ENCODE measurements at regions not wholly inside any gene's neighbourhood (a gene's known extent, or its start where the extent isn't known, plus 50 kb on each side); places are given as distances from the start of the nearest gene placed in this dataset.

DNA sequence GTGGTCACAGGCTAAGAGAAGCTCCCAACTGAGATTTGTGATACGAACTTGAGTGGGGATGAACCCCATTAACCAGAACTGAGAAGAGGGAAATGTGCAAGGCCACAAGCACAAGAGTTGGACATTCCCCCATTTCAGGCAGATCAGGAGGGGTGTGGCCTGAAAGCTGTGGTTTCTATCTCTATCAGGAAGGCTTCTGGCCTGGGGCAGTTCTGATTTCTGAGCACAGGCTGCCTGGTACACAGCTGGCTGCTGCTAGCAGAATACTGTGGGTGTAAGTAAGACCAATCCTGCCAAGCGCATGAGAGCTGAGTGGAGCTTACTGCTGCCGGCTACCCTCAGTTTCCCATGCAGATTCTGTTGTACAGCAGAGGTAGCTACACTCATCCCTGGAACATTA, 484.6 kb downstream of the SATB2 start:
- Histone ChIP-seq H3K4me1 (no peaks in the 10 kb centered on the region), H3K4me3 (ENCODE audit: low read depth, low read length) (no peak overlapping the region), H3K9me3 (no peaks in the 10 kb centered on the region), H3K36me3 (no peaks in the 10 kb centered on the region), H3K27me3 (no peaks in the 10 kb centered on the region)
- TF ChIP-seq, protein P1, sequence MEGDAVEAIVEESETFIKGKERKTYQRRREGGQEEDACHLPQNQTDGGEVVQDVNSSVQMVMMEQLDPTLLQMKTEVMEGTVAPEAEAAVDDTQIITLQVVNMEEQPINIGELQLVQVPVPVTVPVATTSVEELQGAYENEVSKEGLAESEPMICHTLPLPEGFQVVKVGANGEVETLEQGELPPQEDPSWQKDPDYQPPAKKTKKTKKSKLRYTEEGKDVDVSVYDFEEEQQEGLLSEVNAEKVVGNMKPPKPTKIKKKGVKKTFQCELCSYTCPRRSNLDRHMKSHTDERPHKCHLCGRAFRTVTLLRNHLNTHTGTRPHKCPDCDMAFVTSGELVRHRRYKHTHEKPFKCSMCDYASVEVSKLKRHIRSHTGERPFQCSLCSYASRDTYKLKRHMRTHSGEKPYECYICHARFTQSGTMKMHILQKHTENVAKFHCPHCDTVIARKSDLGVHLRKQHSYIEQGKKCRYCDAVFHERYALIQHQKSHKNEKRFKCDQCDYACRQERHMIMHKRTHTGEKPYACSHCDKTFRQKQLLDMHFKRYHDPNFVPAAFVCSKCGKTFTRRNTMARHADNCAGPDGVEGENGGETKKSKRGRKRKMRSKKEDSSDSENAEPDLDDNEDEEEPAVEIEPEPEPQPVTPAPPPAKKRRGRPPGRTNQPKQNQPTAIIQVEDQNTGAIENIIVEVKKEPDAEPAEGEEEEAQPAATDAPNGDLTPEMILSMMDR (IDR thresholded peaks at IDR 0.05; ENCODE audit: low read depth, low read length) = no peak
- DNase-seq = no peak

GRCh38 chr2:198968545-198968944, 489.2 kb downstream of the SATB2 start:
- TF ChIP-seq, protein P1 (IDR thresholded peaks at IDR 0.05; ENCODE audit: low read depth, low read length) = no peak
- no peak for DNase-seq
- Histone ChIP-seq H3K4me3 (ENCODE audit: low read depth, low read length) (no peak overlapping the region), H3K36me3 (no peaks in the 10 kb centered on the region), H3K27me3 (no peaks in the 10 kb centered on the region), H3K4me1 (no peaks in the 10 kb centered on the region), H3K9me3 (no peaks in the 10 kb centered on the region)

- Histone ChIP-seq H3K4me1 (no peaks in the 10 kb centered on the region), H3K36me3 (no peaks in the 10 kb centered on the region), H3K9me3 (no peaks in the 10 kb centered on the region), H3K27me3 (no peaks in the 10 kb centered on the region), H3K4me3 (ENCODE audit: low read depth, low read length) (no peak overlapping the region)
- TF ChIP-seq, protein P1 (IDR thresholded peaks at IDR 0.05; ENCODE audit: low read depth, low read length) = no peak
- no peak for DNase-seq
Measured at GRCh38 chr2:198966269-198966668, 491.5 kb downstream of the SATB2 start.

DNA sequence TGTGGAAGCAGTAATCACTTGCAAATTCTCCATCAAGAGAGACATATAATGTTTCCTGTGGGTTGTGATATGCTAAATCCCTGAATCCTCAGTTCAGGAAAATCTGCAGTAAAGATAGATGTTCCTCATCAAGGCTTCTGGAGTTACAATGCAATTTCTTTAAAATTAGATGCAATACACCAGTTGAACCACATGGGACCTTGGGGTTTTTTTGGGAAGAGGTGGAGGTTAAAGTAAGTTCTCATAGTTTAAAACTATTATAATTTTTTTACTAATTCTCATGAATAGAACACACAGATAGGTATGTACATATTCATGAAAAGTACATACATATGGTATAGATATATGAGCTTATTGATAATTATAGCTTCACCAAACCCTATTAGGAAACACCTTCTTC, 496.2 kb downstream of the SATB2 start:
- H3K4me1 ChIP-seq = no peaks in the 10 kb centered on the region
- H3K4me3 ChIP-seq (ENCODE audit: low read depth, low read length) = no peak overlapping the region
- no peaks in the 10 kb centered on the region for H3K9me3 ChIP-seq
- DNase-seq = no peak
- no peaks in the 10 kb centered on the region for H3K27me3 ChIP-seq
- TF ChIP-seq, protein P1 (IDR thresholded peaks at IDR 0.05; ENCODE audit: low read depth, low read length) = no peak
- H3K36me3 ChIP-seq = no peaks in the 10 kb centered on the region

DNA sequence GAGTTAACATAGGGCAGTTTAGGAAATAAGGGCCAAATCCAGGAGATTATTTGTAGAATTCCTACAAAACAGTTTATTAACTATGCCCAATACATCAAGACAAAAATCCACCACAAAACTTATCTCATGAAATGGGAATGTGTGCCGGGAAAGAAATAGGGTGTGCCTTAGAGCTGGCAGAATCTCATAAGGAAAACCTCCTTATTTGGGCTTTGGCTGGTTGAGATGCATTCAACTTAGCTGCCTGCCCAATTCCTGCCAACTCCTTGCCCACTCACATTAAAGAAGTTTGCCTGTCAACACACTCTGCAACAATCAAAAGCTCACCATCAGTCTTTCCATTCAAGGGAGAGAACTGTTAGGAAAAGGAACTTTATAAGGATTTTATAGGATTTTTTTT, 500.6 kb downstream of the SATB2 start:
- TF ChIP-seq, protein P1 (IDR thresholded peaks at IDR 0.05; ENCODE audit: low read depth, low read length) = no peak
- Histone ChIP-seq H3K36me3 (no peaks in the 10 kb centered on the region), H3K4me1 (no peaks in the 10 kb centered on the region), H3K27me3 (no peaks in the 10 kb centered on the region), H3K9me3 (no peaks in the 10 kb centered on the region), H3K4me3 (ENCODE audit: low read depth, low read length) (no peak overlapping the region)
- DNase-seq = no peak

DNA sequence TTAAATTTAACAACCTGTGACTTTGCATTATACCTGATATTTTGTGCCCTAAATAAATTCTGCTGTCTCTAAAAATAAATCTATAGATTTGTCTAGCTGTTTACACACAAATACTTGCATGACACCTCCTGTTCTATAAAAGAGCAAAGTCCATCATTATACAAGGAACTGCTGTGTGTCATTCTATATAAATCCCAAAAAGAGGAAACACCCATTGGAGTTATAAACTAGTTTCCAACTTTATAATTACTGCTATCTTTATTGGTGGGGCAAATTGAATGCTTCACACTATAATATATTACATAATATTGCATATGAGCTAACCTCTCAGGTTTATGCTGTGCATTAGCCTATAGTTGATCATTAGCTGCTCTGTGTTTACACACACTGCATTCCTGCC, 504.4 kb downstream of the SATB2 start:
- Histone ChIP-seq H3K4me3 (ENCODE audit: low read depth, low read length) (no peak overlapping the region), H3K4me1 (no peaks in the 10 kb centered on the region), H3K9me3 (no peaks in the 10 kb centered on the region), H3K27me3 (no peaks in the 10 kb centered on the region), H3K36me3 (no peaks in the 10 kb centered on the region)
- DNase-seq = no peak
- TF ChIP-seq, protein P1 (IDR thresholded peaks at IDR 0.05; ENCODE audit: low read depth, low read length) = no peak

Measured in BE2C (cell line).